HG02642 (cell line): ENCODE measurements at regions not wholly inside any gene's neighbourhood (a gene's known extent, or its start where the extent isn't known, plus 50 kb on each side); places are given as distances from the start of the nearest gene placed in this dataset.
"Not testable (repeated sequence)": the region's sequence is repeated elsewhere in the genome, so short reads cannot be mapped to it uniquely, and the experiment has no call there.

ENCODE experiments used
- ATAC-seq: cut with Tn5 transposase; IDR thresholded peaks from one replicate; pipeline ENCODE4 v1.9.1; 2021; ENCODE audit warnings: mild to moderate bottlenecking; ENCODE audit not compliant: unreplicated experiment, poor library complexity

DNA sequence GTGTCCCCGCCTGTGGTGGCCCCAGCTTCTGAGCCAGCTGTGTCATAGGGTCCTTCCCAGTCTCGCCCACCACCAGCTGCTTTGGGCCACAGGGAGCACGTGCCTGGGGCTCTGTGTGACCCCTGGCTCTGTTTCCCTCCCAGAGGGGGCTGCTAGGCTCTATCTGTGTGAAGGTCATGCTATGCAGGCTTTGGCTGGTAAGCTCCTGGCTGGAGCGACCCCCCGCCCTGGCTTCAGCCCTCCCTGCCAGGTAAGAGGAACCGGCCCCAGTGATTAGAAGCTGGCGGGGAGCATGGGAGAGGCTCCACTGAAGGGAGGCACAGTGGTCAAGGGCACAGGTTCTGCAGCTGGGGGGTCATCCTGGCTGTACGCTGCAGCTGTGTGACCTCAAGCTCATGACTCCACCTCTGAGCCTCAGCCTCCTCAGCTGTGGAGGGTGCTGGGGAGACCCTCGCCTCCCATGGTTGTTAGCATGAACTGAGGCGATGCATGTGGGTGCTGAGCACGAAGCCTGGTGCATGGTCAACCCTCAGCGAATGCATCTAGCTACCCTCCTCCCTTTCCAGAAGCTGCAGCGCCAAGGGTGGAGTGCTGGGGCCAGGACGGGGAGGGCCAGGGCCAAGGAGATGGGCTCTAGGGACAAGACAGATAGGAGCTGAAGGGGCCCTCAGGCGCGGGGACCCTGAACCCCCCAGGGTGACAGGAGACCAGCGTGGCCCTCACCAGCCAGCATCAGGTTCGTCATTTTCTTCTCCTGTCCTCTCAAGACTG is 163.8 kb upstream of the MVB12B start:
- ATAC-seq, result no peak

- ATAC-seq, result no peak
Measured at GRCh38 chr9:126164796-126165525, 161.7 kb upstream of the MVB12B start.

GRCh38 chr9:126165755-126166154 is 160.9 kb upstream of the MVB12B start:
- ATAC-seq, result no peak

DNA sequence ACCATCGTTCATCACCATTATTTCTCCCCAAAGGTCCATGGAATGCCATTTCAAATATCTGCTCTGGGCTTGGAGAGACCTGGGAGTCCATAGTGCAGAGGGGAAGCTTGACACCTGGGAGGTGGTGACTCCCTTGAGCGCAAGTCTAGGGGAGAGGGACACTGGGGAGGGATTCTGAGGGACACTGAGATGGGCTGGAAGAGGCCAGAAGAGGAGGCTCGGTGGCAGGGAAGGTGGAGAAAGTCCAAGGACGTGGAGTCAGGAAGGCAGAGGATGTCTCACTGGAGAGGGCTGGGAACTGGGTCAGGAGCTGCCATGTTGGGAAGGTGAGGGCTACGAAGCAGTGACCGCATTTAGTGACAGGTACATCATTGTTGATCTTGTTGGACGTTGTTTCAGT is 160.3 kb upstream of the MVB12B start:
- ATAC-seq, result no peak

- no peak for ATAC-seq
Measured at GRCh38 chr9:126166866-126167265, 159.8 kb upstream of the MVB12B start.

- ATAC-seq, result no peak
Measured at GRCh38 chr9:126169736-126170135, 156.9 kb upstream of the MVB12B start.

DNA sequence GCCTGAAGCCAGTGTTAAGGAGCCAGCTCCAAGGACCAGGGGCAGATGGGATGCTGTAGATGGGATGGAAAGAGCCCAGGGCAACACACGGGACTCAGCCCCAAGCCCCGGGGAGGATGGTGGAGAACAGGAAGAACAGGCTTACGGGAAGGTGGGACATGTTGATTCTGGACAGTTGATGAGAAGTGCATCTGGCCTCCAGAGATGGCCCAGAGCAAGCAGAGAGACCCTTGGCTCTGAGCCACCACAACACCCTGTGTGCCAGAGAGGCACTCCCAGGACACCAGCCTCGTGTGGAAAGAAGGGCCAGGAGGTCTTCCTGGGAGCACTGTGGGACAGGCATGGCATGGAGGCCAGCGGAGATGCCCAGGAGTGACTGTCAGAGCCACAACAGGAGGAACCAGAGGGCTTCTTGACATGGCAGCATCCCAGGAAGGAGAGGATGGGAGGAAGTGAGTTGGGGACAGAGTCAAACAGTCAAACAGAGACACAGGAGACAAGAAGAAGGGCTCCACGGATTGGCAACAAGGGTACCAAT is 156.3 kb upstream of the MVB12B start:
- no peak for ATAC-seq

GRCh38 chr9:126171641-126172040 is 155.0 kb upstream of the MVB12B start:
- no peak for ATAC-seq

GRCh38 chr9:126173401-126173800 is 153.2 kb upstream of the MVB12B start:
- ATAC-seq, result no peak

GRCh38 chr9:126173929-126174328 is 152.7 kb upstream of the MVB12B start:
- no peak for ATAC-seq

DNA sequence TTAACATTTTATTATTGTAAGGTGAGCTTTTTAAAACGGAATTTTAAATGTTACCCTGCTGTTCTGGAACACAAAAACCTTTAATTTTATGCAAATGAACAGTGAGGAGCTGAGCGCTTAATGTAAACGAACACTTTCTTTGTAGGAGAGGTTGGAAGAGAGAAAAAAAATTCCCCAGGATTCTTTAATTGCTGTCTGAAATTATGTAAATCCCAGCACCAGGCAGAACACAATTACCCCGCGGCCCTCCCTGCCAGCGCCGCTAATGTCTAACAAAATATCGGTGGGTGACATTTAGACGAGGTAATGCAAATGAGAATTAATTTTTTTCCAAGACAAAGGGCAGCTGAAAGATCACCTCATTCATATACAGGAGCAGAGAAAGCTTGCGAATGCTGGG is 143.4 kb upstream of the MVB12B start:
- ATAC-seq, result no peak

DNA sequence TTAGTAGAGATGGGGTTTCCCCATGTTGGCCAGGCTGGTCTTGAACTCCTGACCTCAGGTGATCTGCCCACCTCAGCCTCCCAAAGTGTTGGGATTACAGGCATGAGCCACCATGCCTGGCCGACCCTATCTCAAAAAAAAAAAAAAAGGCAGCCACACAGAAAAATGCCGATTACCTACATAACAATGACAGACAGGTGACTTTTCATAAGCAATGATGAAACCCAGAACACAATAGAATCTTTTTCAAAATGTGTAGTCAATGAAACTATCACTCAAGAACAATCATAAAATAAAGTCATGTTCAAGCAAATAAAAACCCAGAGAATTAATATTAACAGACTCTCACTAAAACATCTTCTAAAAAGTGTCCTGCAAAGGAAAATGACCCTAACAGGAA is 135.6 kb upstream of the MVB12B start:
- ATAC-seq, result not testable (repeated sequence)

- ATAC-seq, result no peak
Measured at GRCh38 chr9:126198854-126199253, 127.8 kb upstream of the MVB12B start.

DNA sequence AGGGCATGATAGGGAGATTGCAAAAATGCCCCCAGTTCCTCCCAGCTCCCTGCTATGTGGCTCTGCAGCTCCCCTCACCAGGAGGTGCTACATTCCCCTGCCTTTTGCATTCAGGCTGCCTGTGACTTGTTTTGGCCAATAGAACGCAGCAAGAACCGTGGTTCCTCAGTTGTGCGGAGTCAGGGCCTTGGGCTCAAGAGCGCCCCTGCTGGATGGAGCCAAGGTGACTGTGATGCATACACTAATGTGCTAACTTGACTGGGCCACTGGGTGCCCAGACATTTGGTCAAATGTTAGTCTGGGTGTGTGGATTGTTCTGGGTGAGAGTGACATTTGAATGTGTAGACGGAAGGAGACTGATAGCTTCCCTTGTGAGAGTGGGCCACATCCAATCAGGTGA is 123.3 kb upstream of the MVB12B start:
- ATAC-seq, result no peak

- ATAC-seq, result no peak
Measured at GRCh38 chr9:126204197-126204596, 122.4 kb upstream of the MVB12B start.

- ATAC-seq, result no peak
Measured at GRCh38 chr9:126204708-126205225, 121.9 kb upstream of the MVB12B start.

DNA sequence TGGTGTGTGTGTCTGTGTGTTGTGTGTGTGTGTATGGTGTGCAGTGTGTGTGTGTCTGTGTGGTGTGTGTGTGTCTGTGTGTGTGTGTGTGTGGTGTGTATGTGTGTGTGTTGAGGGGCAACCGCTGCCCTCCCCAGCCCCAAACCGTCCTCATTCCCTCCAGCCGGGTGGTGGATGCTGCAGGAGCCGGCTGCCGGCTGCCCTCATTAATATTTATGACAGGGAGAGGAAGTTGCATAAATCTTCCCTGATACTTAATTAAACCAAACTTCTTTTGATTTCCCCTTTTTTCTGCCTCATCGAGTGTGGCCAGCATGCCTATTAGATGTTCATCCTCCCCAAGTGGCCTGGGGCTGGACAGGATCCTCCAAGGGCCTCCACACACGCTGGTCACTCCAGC is 121.4 kb upstream of the MVB12B start:
- ATAC-seq, result no peak

DNA sequence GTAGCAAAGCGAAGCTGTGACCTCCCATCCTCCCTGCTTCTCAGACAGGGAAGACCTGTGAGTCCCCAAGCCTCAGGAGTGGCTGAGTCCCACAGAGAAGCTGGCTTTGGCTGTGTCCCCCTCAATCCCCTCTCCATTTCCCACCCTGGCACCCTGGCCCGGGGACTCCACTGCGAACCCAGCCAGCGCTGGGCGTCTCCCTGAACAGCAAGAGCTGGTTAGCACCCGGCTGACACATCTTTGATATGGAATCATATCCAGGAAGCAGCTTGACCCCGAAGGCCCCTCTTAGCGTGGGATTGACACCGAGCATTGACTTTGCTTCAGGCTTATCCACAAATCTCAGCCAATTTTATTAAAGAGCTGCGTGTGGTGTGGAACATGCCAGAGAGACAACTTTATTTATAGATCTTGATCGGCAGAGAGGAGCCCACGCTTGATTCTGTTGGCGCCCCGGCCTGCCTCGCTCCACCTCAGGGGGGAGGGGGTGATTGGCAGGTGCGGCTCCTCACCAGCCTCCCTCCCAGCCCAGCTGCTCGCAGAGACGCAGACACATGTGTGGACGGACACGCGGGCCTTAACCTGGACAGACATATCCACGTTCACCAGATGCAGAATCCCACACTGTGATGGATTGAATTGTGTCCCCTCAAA is 120.7 kb upstream of the MVB12B start:
- no peak for ATAC-seq

DNA sequence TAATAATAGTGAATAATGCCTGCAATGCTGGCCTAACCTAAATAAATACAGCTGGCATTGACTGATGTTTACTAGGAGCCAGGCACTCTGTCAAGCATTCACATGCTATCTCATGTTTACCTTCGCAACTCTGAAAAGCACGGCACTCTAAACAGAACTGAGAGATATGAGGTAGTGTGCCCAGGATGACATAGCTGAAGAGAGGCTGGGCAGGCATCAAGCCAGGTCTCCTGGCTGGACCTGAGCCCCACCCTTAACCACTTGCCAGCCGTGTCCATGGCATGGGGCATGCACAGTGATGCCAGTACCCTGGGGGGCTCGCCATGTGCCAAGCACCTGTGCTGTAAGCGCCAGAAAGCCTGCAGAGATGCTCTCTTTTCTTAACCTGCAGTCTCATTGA is 119.4 kb upstream of the MVB12B start:
- no peak for ATAC-seq

DNA sequence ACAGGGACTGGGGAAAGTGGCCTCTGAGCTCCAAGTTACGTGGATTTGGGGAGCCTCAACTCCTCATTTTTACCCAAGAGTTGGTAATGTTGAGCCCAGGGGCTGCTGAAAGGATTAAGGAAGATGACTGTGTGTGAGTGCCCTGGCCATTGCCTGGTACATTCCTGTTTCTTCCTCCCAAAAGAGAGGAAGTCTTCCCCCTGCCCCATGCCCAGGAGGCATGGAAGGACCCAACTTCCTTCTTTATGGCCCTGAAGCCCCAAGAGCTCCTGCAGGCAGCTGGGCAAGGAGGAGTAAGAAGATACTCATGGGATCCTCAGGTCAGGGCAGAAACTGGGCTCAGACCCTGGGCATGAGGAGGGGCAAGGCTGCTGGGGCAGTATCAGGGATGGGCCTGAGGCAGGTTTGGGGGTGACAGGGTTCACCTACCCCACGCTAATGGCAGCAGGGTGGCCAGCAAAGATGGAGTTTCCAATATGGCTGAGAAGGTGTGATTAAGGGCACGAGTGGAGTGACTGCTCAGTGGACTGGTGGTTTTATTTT is 118.3 kb upstream of the MVB12B start:
- no peak for ATAC-seq
